ENCODE measurements at regions not wholly inside any gene's neighbourhood (a gene's known extent, or its start where the extent isn't known, plus 50 kb on each side); places are given as distances from the start of the nearest gene placed in this dataset.

GRCh38 chr4:30269850-30270249 is 450.3 kb upstream of the PCDH7 start:
- TF ChIP-seq CTCF (conservative IDR thresholded peaks at IDR 0.05): peak; percentile 51; the same call in 1 of the 2 replicates
- TF ChIP-seq EZH2 (IDR thresholded peaks at IDR 0.05; ENCODE audit: low read depth): no peak
